Thyroid gland (tissue), 4 donors: ENCODE measurements at regions not wholly inside any gene's neighbourhood (a gene's known extent, or its start where the extent isn't known, plus 50 kb on each side); places are given as distances from the start of the nearest gene placed in this dataset.

Experiments
- POLR2A ChIP-seq, 2 donors: fragments of 450-650 bp; IDR thresholded peaks; one replicate each; pipeline ENCODE4 v1.6.1; 2017; ENCODE audit warnings: antibody characterized with exemption in 2 of 2, mild to moderate bottlenecking in 2 of 2, moderate library complexity in 1 of 2
- TF ChIP-seq, protein P1 (sequence below), 6 experiments: fragments of 200-600 bp in 3 of 6; fragments of 450-650 bp in 3 of 6; sonication (generic) in 3 of 6; IDR thresholded peaks; one replicate each; pipeline ENCODE4 v1.5.1; 2016 to 2019; ENCODE audit warnings: antibody characterized with exemption in 6 of 6, mild to moderate bottlenecking in 2 of 6, inconsistent platforms in 1 of 6, moderate library complexity in 1 of 6

DNA sequence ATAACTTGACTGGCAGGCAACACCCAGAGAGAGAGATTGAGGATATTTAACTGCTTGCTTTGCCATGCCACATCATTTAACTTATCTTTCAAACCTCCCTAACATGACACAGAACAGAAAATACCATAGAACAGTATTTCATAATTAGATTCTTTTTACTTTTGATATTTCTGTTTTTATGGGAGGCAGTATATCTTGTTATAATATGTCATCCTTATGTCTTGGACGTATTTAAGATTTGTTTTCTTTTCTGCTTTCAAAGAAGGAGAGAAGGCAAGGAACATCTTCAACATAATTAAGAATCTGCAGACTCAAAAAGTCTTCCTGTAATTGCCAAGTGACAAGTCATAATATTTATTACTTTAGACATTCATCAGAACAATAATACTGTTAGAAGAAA, 1283.7 kb downstream of the GRIK2 start:
- TF ChIP-seq, protein P1, sequence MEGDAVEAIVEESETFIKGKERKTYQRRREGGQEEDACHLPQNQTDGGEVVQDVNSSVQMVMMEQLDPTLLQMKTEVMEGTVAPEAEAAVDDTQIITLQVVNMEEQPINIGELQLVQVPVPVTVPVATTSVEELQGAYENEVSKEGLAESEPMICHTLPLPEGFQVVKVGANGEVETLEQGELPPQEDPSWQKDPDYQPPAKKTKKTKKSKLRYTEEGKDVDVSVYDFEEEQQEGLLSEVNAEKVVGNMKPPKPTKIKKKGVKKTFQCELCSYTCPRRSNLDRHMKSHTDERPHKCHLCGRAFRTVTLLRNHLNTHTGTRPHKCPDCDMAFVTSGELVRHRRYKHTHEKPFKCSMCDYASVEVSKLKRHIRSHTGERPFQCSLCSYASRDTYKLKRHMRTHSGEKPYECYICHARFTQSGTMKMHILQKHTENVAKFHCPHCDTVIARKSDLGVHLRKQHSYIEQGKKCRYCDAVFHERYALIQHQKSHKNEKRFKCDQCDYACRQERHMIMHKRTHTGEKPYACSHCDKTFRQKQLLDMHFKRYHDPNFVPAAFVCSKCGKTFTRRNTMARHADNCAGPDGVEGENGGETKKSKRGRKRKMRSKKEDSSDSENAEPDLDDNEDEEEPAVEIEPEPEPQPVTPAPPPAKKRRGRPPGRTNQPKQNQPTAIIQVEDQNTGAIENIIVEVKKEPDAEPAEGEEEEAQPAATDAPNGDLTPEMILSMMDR (IDR thresholded peaks at IDR 0.05), result no peak
- no peak for TF ChIP-seq POLR2A (IDR thresholded peaks at IDR 0.05)
